ENCODE measurements at regions not wholly inside any gene's neighbourhood (a gene's known extent, or its start where the extent isn't known, plus 50 kb on each side); places are given as distances from the start of the nearest gene placed in this dataset.

DNA sequence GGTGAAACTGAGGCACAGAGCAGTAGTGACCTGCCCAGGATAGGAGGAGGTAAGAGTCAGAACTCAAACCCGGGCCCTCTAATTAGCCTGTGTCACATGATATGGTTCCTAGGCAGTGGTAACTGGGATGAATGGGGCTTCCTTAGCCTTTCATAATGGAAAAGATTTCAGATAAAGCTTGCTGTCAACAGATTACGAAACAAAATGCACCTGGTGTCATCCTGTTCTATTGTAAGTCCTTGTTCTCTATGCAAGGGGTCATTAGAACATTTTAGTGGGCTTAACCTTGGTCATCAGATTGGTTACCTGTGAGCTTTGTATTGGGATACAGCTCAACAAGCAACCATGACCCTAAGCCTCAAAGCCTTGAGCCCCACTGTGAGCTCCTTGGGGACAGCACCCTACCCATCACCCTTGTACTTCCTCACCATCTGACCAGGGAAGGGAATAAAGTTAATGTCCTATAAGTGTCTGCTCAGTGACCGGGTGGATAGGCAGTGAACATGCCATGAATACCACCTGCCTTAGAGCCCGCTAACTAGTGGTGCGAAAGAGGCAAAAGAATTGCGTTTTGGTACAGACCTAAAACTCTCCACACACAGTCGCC, 70.3 kb upstream of the RMDN2 start:
- no peak for TF ChIP-seq YY1 (IDR thresholded peaks at IDR 0.05; ENCODE audit: insufficient read depth, insufficient read length)
- no peak for TF ChIP-seq ZNF274 (IDR thresholded peaks at IDR 0.05; ENCODE audit: low read depth, low read length)
- no peak for TF ChIP-seq SUZ12 (IDR thresholded peaks at IDR 0.05; ENCODE audit: extremely low read depth, insufficient read depth, insufficient read length)

Measured in NT2/D1 (cell line).